ENCODE measurements at regions not wholly inside any gene's neighbourhood (a gene's known extent, or its start where the extent isn't known, plus 50 kb on each side); places are given as distances from the start of the nearest gene placed in this dataset.

DNA sequence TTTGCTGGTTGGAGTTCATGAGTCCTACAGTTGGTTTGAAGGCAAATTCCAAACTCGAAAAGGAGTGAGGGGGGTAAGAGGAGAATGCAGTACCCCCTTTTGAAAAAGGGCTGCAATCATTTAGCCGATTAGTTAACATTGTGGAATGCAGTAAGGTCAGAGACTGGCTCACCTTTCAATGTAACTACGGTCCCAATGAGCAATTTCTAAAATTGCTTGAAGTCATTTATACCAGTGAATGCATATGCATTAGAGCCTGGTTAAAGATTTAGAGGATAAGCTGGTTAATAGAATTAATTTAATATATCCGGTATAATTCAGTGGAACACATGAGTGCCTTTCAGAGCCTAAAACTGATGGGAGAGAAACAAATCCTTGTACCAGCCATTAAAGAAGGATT is 172.6 kb upstream of the PAPPA start:
- Histone ChIP-seq H3K36me3 (ENCODE audit: insufficient read depth, low read length) (no peaks in the 10 kb centered on the region), H4K20me1 (ENCODE audit: insufficient read depth, low read length, poor library complexity, severe bottlenecking) (no peaks in the 10 kb centered on the region), H2AFZ (ENCODE audit: low read length) (no peak overlapping the region), H3K9ac (ENCODE audit: low read depth, low read length, poor library complexity, severe bottlenecking) (no peak overlapping the region), H3K79me2 (ENCODE audit: insufficient read depth, low read length) (no peaks in the 10 kb centered on the region), H3K27me3 (ENCODE audit: insufficient read depth, low read length, poor library complexity, severe bottlenecking) (no peaks in the 10 kb centered on the region), H3K4me1 (ENCODE audit: insufficient read depth, low read length, poor library complexity, severe bottlenecking) (no peaks in the 10 kb centered on the region), H3K9me3 (ENCODE audit: insufficient read depth, low read depth, low read length) (no peaks in the 10 kb centered on the region), H3K4me3 (ENCODE audit: low read length, poor library complexity, severe bottlenecking) (no peak overlapping the region), H3K4me2 (ENCODE audit: low read depth, low read length, poor library complexity, severe bottlenecking) (no peak overlapping the region), H3F3A (ENCODE audit: low read depth) (no peaks in the 10 kb centered on the region), H3K9me2 (replicated peaks; ENCODE audit: low read depth, low read length) (no peaks in the 10 kb centered on the region)
- TF ChIP-seq, protein P1, sequence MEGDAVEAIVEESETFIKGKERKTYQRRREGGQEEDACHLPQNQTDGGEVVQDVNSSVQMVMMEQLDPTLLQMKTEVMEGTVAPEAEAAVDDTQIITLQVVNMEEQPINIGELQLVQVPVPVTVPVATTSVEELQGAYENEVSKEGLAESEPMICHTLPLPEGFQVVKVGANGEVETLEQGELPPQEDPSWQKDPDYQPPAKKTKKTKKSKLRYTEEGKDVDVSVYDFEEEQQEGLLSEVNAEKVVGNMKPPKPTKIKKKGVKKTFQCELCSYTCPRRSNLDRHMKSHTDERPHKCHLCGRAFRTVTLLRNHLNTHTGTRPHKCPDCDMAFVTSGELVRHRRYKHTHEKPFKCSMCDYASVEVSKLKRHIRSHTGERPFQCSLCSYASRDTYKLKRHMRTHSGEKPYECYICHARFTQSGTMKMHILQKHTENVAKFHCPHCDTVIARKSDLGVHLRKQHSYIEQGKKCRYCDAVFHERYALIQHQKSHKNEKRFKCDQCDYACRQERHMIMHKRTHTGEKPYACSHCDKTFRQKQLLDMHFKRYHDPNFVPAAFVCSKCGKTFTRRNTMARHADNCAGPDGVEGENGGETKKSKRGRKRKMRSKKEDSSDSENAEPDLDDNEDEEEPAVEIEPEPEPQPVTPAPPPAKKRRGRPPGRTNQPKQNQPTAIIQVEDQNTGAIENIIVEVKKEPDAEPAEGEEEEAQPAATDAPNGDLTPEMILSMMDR (conservative IDR thresholded peaks at IDR 0.05; ENCODE audit: low read length) = no peak
- no peak for TF ChIP-seq EZH2phosphoT487 (IDR thresholded peaks at IDR 0.05; ENCODE audit: borderline replicate concordance)

DNA sequence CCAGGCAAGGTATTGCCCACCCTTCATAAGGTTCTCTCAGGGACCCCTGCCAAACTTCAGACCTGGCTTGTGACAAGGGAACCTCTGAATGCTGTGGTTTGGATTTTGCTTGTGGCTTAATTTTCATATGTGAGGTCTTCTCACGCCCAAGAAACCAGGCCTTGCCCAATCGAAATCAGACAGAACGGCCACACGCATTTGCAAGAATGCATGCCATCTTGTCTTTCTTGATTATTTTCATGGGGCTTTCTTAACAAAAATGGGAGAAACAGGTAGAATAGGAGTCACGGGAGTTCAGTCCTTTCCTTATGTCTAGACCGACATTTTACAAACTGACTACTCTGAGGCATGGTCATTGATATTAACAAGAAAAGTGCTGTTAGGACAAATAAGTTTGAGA is 170.2 kb upstream of the PAPPA start:
- Histone ChIP-seq H3K4me2 (ENCODE audit: low read depth, low read length, poor library complexity, severe bottlenecking) (no peak overlapping the region), H4K20me1 (ENCODE audit: insufficient read depth, low read length, poor library complexity, severe bottlenecking) (no peaks in the 10 kb centered on the region), H3K4me1 (ENCODE audit: insufficient read depth, low read length, poor library complexity, severe bottlenecking) (no peaks in the 10 kb centered on the region), H2AFZ (ENCODE audit: low read length) (no peak overlapping the region), H3K4me3 (ENCODE audit: low read length, poor library complexity, severe bottlenecking) (no peak overlapping the region), H3K9me2 (replicated peaks; ENCODE audit: low read depth, low read length) (no peaks in the 10 kb centered on the region), H3F3A (ENCODE audit: low read depth) (no peaks in the 10 kb centered on the region), H3K9ac (ENCODE audit: low read depth, low read length, poor library complexity, severe bottlenecking) (no peak overlapping the region), H3K36me3 (ENCODE audit: insufficient read depth, low read length) (no peaks in the 10 kb centered on the region), H3K27me3 (ENCODE audit: insufficient read depth, low read length, poor library complexity, severe bottlenecking) (no peaks in the 10 kb centered on the region), H3K79me2 (ENCODE audit: insufficient read depth, low read length) (no peaks in the 10 kb centered on the region), H3K9me3 (ENCODE audit: insufficient read depth, low read depth, low read length) (no peaks in the 10 kb centered on the region)
- no peak for TF ChIP-seq EZH2phosphoT487 (IDR thresholded peaks at IDR 0.05; ENCODE audit: borderline replicate concordance)
- TF ChIP-seq, protein P1 (conservative IDR thresholded peaks at IDR 0.05; ENCODE audit: low read length) = no peak

DNA sequence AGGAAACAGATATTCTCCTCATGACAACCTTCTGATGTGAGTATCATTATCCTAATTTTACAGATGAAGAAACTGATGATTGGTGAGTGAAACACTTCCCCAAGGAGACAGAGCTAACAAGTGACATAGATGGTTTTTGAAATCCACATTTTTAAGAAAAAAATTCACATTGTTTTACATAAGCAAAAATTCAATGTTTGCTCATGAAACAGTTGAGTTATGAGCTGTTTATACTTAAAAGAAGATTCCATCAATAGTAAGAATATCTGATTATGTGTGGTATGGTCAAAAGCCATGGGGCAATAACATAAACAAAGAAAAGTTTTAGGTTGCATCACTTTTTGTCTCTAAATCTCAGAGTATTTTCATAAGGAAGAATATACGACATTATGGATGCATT is 167.9 kb upstream of the PAPPA start:
- Histone ChIP-seq H3F3A (ENCODE audit: low read depth) (no peaks in the 10 kb centered on the region), H3K4me1 (ENCODE audit: insufficient read depth, low read length, poor library complexity, severe bottlenecking) (no peaks in the 10 kb centered on the region)
- TF ChIP-seq, protein P1 (conservative IDR thresholded peaks at IDR 0.05; ENCODE audit: low read length) = no peak
- TF ChIP-seq EZH2phosphoT487 (IDR thresholded peaks at IDR 0.05; ENCODE audit: borderline replicate concordance) = no peak

More for the DNA sequence above, 167.9 kb upstream of the PAPPA start:
- Histone ChIP-seq H3K4me2 (ENCODE audit: low read depth, low read length, poor library complexity, severe bottlenecking) (no peak overlapping the region), H3K27me3 (ENCODE audit: insufficient read depth, low read length, poor library complexity, severe bottlenecking) (no peaks in the 10 kb centered on the region), H3K79me2 (ENCODE audit: insufficient read depth, low read length) (no peaks in the 10 kb centered on the region), H3K9ac (ENCODE audit: low read depth, low read length, poor library complexity, severe bottlenecking) (no peak overlapping the region), H3K9me3 (ENCODE audit: insufficient read depth, low read depth, low read length) (no peaks in the 10 kb centered on the region), H4K20me1 (ENCODE audit: insufficient read depth, low read length, poor library complexity, severe bottlenecking) (no peaks in the 10 kb centered on the region), H3K36me3 (ENCODE audit: insufficient read depth, low read length) (no peaks in the 10 kb centered on the region), H3K4me3 (ENCODE audit: low read length, poor library complexity, severe bottlenecking) (no peak overlapping the region), H3K9me2 (replicated peaks; ENCODE audit: low read depth, low read length) (no peaks in the 10 kb centered on the region), H2AFZ (ENCODE audit: low read length) (no peak overlapping the region)

Measured in Loucy (cell line).